ENCODE measurements at regions not wholly inside any gene's neighbourhood (a gene's known extent, or its start where the extent isn't known, plus 50 kb on each side); places are given as distances from the start of the nearest gene placed in this dataset.
"Not testable (repeated sequence)": the region's sequence is repeated elsewhere in the genome, so short reads cannot be mapped to it uniquely, and the experiment has no call there.

GRCh38 chr15:53843166-53843565 lies 83.7 kb upstream of the WDR72 start:
- no peak for DNase-seq

- DNase-seq: no peak
Measured at GRCh38 chr15:53841651-53842050, 82.2 kb upstream of the WDR72 start.

GRCh38 chr15:53840681-53841080 lies 81.2 kb upstream of the WDR72 start:
- DNase-seq: no peak

GRCh38 chr15:53837263-53837662 lies 77.8 kb upstream of the WDR72 start:
- DNase-seq: no peak

- no peak for DNase-seq
Measured at GRCh38 chr15:53836618-53837017, 77.2 kb upstream of the WDR72 start.

GRCh38 chr15:53835309-53835708 lies 75.8 kb upstream of the WDR72 start:
- no peak for DNase-seq

GRCh38 chr15:53834214-53834613 lies 74.8 kb upstream of the WDR72 start:
- DNase-seq: no peak

- DNase-seq: peak; percentile 3
Measured at GRCh38 chr15:53833134-53833624, 73.7 kb upstream of the WDR72 start.

GRCh38 chr15:53831907-53832770 lies 72.7 kb upstream of the WDR72 start:
- no peak for DNase-seq

GRCh38 chr15:53830707-53831386 lies 71.4 kb upstream of the WDR72 start:
- no peak for DNase-seq

- no peak for DNase-seq
Measured at GRCh38 chr15:53829923-53830459, 70.5 kb upstream of the WDR72 start.

- DNase-seq: no peak
Measured at GRCh38 chr15:53829471-53829870, 70.0 kb upstream of the WDR72 start.

GRCh38 chr15:53827355-53827754 lies 67.9 kb upstream of the WDR72 start:
- no peak for DNase-seq

- DNase-seq: no peak
Measured at GRCh38 chr15:53811530-53811929, 52.1 kb upstream of the WDR72 start.

- not testable (repeated sequence) for DNase-seq
Measured at GRCh38 chr15:53810306-53810705, 50.8 kb upstream of the WDR72 start.

All from fibroblast of upper back skin (primary cell).